Common myeloid progenitor, CD34-positive (primary cell): ENCODE measurements at regions not wholly inside any gene's neighbourhood (a gene's known extent, or its start where the extent isn't known, plus 50 kb on each side); places are given as distances from the start of the nearest gene placed in this dataset.

Experiments
- CTCF ChIA-PET: fragments of 350-600 bp; sonication (Branson Sonifier 250); formaldehyde crosslinking; loops from one replicate; lab custom pipeline; 2021; ENCODE audit warnings: antibody characterized with exemption; lab: Charles Lee
- POLR2A ChIA-PET: fragments of 350-600 bp; sonication (Branson Sonifier 250); formaldehyde crosslinking; loops from one replicate; lab custom pipeline; 2021; ENCODE audit warnings: antibody characterized with exemption; lab: Charles Lee
- DNase-seq, 3 donors: peaks; one replicate each; pipeline versions ENCODE4 v3.0.0 to v3.0.0-alpha.2; 2013
- H3K27ac ChIP-seq, 2 experiments: 1 replicate in 1 of 2; 2 replicates in 1 of 2; pipeline ENCODE4 v1.7.0; 2013; ENCODE audit warnings: inconsistent platforms in 2 of 2, low read length in 2 of 2, mild to moderate bottlenecking in 2 of 2, low read depth in 1 of 2, moderate library complexity in 1 of 2; ENCODE audit not compliant: severe bottlenecking in 2 of 2, insufficient read depth in 1 of 2, poor library complexity in 1 of 2
- H3K27me3 ChIP-seq, 5 experiments: replicated peaks in 2 of 5; 1 replicate in 3 of 5; 2 replicates in 2 of 5; pipeline versions ENCODE4 v1.6.1 to v1.7.0; 2013; ENCODE audit warnings: low read length in 4 of 5, mild to moderate bottlenecking in 2 of 5, moderate library complexity in 2 of 5, inconsistent platforms in 1 of 5; ENCODE audit not compliant: insufficient read depth in 5 of 5, control insufficient read depth in 4 of 5
- H3K36me3 ChIP-seq, 4 experiments: 1 replicate in 2 of 4; 2 replicates in 2 of 4; pipeline versions ENCODE4 v1.6.1 to v1.7.0; 2013; ENCODE audit warnings: low read length in 3 of 4, control low read depth in 1 of 4, mild to moderate bottlenecking in 1 of 4; ENCODE audit not compliant: control insufficient read depth in 4 of 4, insufficient read depth in 4 of 4
- H3K4me1 ChIP-seq, 4 experiments: 1 replicate in 3 of 4; 2 replicates in 1 of 4; pipeline versions ENCODE4 v1.6.1 to v1.7.1; 2013; ENCODE audit warnings: low read length in 3 of 4, mild to moderate bottlenecking in 3 of 4, control low read depth in 1 of 4, inconsistent platforms in 1 of 4, moderate library complexity in 1 of 4; ENCODE audit not compliant: control insufficient read depth in 4 of 4, insufficient read depth in 4 of 4; ENCODE audit errors: control extremely low read depth in 1 of 4
- H3K4me3 ChIP-seq, 7 experiments: 1 replicate in 4 of 7; 2 replicates in 3 of 7; pipeline versions ENCODE4 v1.5.1 to v1.7.0; 2013; ENCODE audit warnings: mild to moderate bottlenecking in 7 of 7, low read length in 6 of 7, moderate library complexity in 6 of 7, inconsistent platforms in 2 of 7, low read depth in 2 of 7, control low read depth in 1 of 7; ENCODE audit not compliant: insufficient read depth in 4 of 7, control insufficient read depth in 1 of 7; ENCODE audit errors: extremely low read depth in 1 of 7
- H3K9me3 ChIP-seq, 5 experiments: 1 replicate in 4 of 5; 2 replicates in 1 of 5; pipeline versions ENCODE4 v1.6.1 to v1.7.1; 2013; ENCODE audit warnings: low read length in 4 of 5, mild to moderate bottlenecking in 2 of 5, inconsistent platforms in 1 of 5, low read depth in 1 of 5, moderate library complexity in 1 of 5; ENCODE audit not compliant: control insufficient read depth in 4 of 5, insufficient read depth in 2 of 5; ENCODE audit errors: control extremely low read depth in 1 of 5
- WGBS: methylation state at CpG from one replicate; pipeline ENCODE4 v1.1.5; 2013; ENCODE audit not compliant: insufficient coverage; 5-methylcytosine and 5-hydroxymethylcytosine counted together

DNA sequence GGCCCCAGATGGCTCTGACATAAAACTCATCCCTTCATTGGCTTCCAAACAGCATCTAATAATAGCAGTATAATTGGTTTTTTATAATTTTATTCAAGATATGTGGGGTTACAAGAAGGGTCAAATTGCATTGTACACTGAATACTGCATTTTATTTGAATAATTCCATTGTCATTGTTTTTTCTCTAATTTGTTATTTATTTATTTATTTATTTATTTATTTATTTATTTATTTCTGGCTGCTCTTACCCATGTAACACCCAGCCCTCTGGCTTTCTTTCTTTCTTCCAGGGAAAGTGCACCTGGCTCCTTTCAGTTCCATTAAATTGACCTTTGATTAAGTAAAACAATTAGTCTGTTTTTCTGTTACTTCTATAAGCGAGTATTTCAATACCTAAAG is 210.1 kb downstream of the CDH9 start:
- POLR2A ChIA-PET: no interaction called here
- H3K36me3 ChIP-seq: no peaks in the 10 kb centered on the region

GRCh38 chr5:26813235-26813634 is 225.2 kb downstream of the CDH9 start:
- CTCF ChIA-PET: no interaction called here
- Histone ChIP-seq H3K9me3 (peaks cover 0 to 2% (median 0%) of the 10 kb centered on the region in 5 experiments), H3K27ac (no peak overlapping the region), H3K4me3 (no peak overlapping the region), H3K36me3 (no peaks in the 10 kb centered on the region), H3K4me1 (no peaks in the 10 kb centered on the region), H3K27me3 (no peaks in the 10 kb centered on the region)
- POLR2A ChIA-PET: no interaction called here
- WGBS: 96% methylated on average over 6 of the region's 7 CpGs
- no peak for DNase-seq

More for the DNA sequence above, 210.1 kb downstream of the CDH9 start:
- H3K4me3 ChIP-seq: no peak overlapping the region
- H3K27ac ChIP-seq: no peak overlapping the region
- H3K4me1 ChIP-seq: no peaks in the 10 kb centered on the region
- no peaks in the 10 kb centered on the region for H3K9me3 ChIP-seq
- WGBS: no CpG with 5 or more reads among the region's 1 CpG
- DNase-seq: no peak
- CTCF ChIA-PET: no interaction called here
- no peaks in the 10 kb centered on the region for H3K27me3 ChIP-seq

DNA sequence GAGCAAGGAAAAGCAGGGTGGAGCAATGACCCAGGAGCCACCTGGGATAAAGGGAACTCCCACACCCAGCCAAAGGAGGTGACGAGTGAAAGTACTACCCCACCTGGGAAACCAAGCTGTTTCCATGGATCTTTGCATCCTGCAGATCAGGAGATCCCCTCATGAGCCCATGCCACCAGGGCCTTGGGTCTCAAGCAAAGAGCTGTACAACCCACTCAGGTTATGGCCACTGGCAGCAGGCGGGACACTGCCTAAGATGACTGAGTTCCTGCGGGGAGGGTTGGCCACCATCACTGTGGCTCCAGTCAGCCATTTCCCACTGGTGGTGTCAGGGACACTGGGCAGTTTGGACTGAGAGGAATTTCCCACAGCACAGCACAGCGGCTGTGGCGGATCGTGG is 225.7 kb downstream of the CDH9 start:
- Histone ChIP-seq H3K4me3 (no peak overlapping the region), H3K36me3 (no peaks in the 10 kb centered on the region), H3K4me1 (no peaks in the 10 kb centered on the region), H3K9me3 (peaks cover 0 to 3% (median 0%) of the 10 kb centered on the region in 5 experiments), H3K27me3 (no peaks in the 10 kb centered on the region), H3K27ac (no peak overlapping the region)
- ChIA-PET POLR2A (no interaction called here), CTCF (no interaction called here)
- 96% methylated on average over 3 of the region's 6 CpGs for WGBS
- no peak for DNase-seq

GRCh38 chr5:26807231-26808199 is 230.9 kb downstream of the CDH9 start:
- H3K36me3 ChIP-seq: no peaks in the 10 kb centered on the region
- no peak overlapping the region for H3K4me3 ChIP-seq
- H3K9me3 ChIP-seq: peaks cover 0 to 11% (median 7%) of the 10 kb centered on the region in 5 experiments
- ChIA-PET POLR2A (no interaction called here), CTCF (no interaction called here)
- H3K27me3 ChIP-seq: no peaks in the 10 kb centered on the region
- WGBS: 96% methylated on average over 11 of the region's 16 CpGs
- DNase-seq: no peak
- no peak overlapping the region for H3K27ac ChIP-seq
- no peaks in the 10 kb centered on the region for H3K4me1 ChIP-seq

DNA sequence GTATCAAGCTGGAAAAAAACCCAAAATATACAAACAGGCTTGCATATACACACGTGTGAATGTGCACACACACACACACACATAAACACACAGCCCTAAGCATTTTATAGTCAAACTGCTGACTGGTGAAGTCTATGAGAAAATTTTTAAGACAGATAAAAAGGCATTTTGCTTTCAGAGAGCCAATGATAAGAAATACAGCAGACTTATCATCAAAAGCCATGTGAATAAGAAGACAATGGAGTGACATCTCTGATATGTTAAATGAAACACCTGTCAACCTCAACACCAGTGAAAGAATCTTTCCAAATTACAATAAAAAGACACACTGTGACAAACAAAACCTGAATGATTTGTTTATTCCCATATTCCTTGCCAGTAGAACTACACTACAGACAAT is 233.3 kb downstream of the CDH9 start:
- no CpG with 5 or more reads among the region's 1 CpG for WGBS
- POLR2A ChIA-PET: no interaction called here

GRCh38 chr5:26802944-26803343 is 235.4 kb downstream of the CDH9 start:
- Histone ChIP-seq H3K9me3 (peaks cover 0 to 11% (median 7%) of the 10 kb centered on the region in 5 experiments), H3K27ac (no peak overlapping the region), H3K4me3 (no peak overlapping the region), H3K4me1 (no peaks in the 10 kb centered on the region), H3K27me3 (no peaks in the 10 kb centered on the region), H3K36me3 (no peaks in the 10 kb centered on the region)
- ChIA-PET POLR2A (no interaction called here), CTCF (no interaction called here)
- DNase-seq: no peak
- WGBS: 100% methylated on average over 1 of the region's 4 CpGs

More for the DNA sequence above, 233.3 kb downstream of the CDH9 start:
- peak in 1 of 3 donors; percentile 3 for DNase-seq
- Histone ChIP-seq H3K27me3 (no peaks in the 10 kb centered on the region), H3K36me3 (no peaks in the 10 kb centered on the region), H3K27ac (no peak overlapping the region), H3K4me1 (no peaks in the 10 kb centered on the region), H3K4me3 (no peak overlapping the region), H3K9me3 (peaks cover 0 to 11% (median 7%) of the 10 kb centered on the region in 5 experiments)
- CTCF ChIA-PET: no interaction called here

DNA sequence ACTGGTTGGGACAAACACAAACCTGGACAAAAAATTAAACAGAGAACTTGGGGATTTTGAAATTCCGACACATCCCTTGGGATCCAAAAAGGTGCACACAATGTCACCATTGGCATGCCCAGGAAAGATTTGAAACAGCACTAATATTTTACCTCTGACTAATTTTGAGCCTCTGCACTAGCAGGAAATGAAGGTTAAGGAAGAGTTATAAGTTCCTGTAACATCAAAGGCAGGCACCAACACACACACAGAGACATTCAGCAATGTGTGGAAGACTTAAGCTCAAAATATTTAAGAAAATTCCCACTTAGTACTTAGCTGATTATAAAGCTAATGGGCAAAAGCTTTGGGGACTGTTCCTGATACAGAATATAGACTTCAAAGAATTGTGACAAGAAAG is 247.0 kb downstream of the CDH9 start:
- POLR2A ChIA-PET: no interaction called here
- H3K36me3 ChIP-seq: no peaks in the 10 kb centered on the region
- no peak overlapping the region for H3K4me3 ChIP-seq
- no peaks in the 10 kb centered on the region for H3K27me3 ChIP-seq
- WGBS: 88% methylated on average over 1 of the region's 1 CpG
- H3K27ac ChIP-seq: no peak overlapping the region
- H3K4me1 ChIP-seq: no peaks in the 10 kb centered on the region
- no peaks in the 10 kb centered on the region for H3K9me3 ChIP-seq
- DNase-seq: no peak
- CTCF ChIA-PET: no interaction called here
